GM21526 (cell line): ENCODE measurements at regions not wholly inside any gene's neighbourhood (a gene's known extent, or its start where the extent isn't known, plus 50 kb on each side); places are given as distances from the start of the nearest gene placed in this dataset.

Experiments
- ATAC-seq: cut with Tn5 transposase; IDR thresholded peaks from one replicate; pipeline ENCODE4 v1.9.1; 2021; ENCODE audit warnings: moderate library complexity; ENCODE audit not compliant: unreplicated experiment, low FRiP score

- no peak for ATAC-seq
Measured at GRCh38 chr4:176969011-176969410, 176.3 kb upstream of the VEGFC start.

GRCh38 chr4:176970853-176971252 is 178.1 kb upstream of the VEGFC start:
- ATAC-seq = no peak

GRCh38 chr4:176971576-176972115 is 178.9 kb upstream of the VEGFC start:
- no peak for ATAC-seq

GRCh38 chr4:176979416-176979815 is 186.7 kb upstream of the VEGFC start:
- no peak for ATAC-seq

DNA sequence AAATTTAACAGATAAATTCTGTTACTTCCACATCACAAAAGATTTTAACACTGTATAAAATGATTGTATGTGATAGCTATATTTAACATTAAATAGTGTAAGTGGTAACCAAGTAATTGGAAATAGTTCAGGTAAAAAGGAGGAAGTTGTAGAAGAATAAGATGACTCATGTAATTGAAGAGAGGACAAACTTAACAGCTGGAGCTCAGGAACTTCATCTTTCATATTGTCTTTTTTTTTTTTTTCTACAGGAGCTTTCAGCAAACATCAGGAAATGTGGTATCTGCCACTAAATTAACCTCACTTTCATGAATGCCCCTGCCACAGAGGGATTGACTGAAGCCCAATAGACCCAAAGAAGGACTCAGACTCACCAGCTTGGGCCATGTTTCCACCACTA is 188.4 kb upstream of the VEGFC start:
- ATAC-seq = no peak

- ATAC-seq = no peak
Measured at GRCh38 chr4:176981551-176981950, 188.8 kb upstream of the VEGFC start.

GRCh38 chr4:176988226-176988625 is 195.5 kb upstream of the VEGFC start:
- no peak for ATAC-seq

GRCh38 chr4:176989186-176989585 is 196.5 kb upstream of the VEGFC start:
- no peak for ATAC-seq

GRCh38 chr4:176999935-177000543 is 207.3 kb upstream of the VEGFC start:
- ATAC-seq = no peak

- ATAC-seq = no peak
Measured at GRCh38 chr4:177001271-177002175, 208.8 kb upstream of the VEGFC start.

DNA sequence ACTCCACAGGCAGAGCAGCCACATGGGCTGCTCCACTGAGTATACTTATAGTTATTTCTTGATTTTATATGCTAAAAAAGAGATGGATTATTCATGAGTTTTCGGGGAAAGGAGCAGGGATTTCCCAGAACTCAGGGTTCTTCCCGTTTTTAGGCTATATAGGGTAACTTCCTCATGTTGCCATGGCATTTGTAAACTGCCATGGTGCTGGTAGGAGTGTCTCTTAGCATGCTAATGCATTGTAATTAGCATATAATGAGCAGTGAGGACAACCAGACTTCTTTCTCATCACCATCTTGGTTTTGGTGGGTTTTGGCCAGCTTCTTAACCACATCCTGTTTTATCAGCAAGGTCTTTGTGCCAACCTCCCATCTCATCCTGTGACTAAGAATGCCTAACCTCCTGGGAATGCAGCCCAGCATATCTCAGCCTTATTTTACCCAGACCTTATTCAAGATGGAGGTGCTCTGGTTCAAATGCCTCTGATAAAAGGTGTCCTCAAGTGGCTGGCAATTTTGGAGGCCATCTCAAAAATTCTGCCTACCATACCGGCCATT is 213.0 kb upstream of the VEGFC start:
- ATAC-seq = no peak

GRCh38 chr4:177006331-177006730 is 213.6 kb upstream of the VEGFC start:
- no peak for ATAC-seq

- no peak for ATAC-seq
Measured at GRCh38 chr4:177008071-177008835, 215.5 kb upstream of the VEGFC start.

GRCh38 chr4:177008836-177009501 is 216.2 kb upstream of the VEGFC start:
- no peak for ATAC-seq

DNA sequence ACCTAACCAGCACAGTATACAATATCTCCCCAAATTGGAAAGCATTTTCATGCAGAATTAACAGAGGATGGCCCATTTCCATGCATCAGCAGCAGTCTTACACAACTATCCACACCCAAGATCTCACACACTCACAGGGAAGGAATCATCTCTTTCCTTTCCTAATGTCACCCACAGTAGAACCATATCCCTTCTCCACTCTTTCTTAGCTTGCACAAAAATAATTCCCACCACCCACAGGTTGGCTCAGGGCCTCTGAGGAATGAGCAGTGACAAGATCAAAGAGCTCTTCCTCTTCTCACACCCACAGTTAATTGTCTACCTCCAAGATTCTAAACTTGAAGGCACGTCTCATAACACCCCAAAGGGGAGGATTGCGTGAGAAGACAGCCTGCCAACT is 217.7 kb upstream of the VEGFC start:
- no peak for ATAC-seq

DNA sequence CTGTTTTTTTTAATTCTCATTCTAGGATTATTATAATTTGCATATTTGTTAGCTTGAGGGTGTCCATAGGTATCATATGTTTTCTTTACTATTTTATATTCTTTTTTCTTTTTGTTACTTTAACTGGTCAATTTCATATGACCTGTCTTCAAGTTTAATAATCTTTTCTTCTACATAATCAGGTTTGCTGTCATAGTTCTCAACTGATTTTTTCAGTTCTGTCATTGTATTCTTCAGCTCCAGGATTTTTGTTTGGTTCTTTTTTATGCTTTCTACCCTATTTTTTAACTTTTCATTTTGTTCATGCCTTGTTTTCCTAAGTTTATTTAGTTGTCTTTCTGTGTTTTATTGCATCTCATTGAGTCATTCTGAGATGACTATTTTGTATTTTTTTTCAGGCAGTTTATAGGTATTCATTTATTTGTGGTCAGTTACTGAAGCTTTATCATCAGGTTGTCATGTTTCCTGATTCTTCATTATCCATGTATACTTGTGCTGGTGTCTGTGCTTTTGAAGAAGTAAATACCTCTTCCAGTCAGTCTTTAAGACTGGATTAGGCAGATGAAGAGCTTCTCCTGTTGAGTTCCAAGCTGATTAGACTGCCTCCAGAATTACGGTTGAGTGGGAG is 220.3 kb upstream of the VEGFC start:
- no peak for ATAC-seq

- no peak for ATAC-seq
Measured at GRCh38 chr4:177016541-177017141, 223.9 kb upstream of the VEGFC start.

GRCh38 chr4:177023951-177024350 is 231.2 kb upstream of the VEGFC start:
- ATAC-seq = no peak

DNA sequence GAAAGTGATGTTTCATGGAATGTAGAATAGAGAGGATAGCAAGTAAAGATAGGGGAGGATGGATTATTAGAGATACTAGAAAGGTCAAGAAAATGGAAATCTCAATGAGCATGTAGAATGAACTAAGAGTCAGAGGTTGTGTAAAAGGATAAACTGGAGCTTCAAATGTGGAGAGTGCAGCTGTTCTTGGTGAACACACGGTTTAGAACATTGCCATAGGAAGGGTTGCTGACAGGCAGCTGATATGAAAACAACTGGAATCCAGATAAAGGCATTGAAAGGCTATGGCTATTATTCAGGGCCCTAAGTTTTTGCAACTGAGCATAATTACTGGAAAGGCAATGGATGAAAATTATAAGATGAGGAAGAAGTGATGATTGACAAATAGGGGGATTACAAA is 239.6 kb upstream of the VEGFC start:
- ATAC-seq = no peak
